ENCODE measurements at regions not wholly inside any gene's neighbourhood (a gene's known extent, or its start where the extent isn't known, plus 50 kb on each side); places are given as distances from the start of the nearest gene placed in this dataset.

DNA sequence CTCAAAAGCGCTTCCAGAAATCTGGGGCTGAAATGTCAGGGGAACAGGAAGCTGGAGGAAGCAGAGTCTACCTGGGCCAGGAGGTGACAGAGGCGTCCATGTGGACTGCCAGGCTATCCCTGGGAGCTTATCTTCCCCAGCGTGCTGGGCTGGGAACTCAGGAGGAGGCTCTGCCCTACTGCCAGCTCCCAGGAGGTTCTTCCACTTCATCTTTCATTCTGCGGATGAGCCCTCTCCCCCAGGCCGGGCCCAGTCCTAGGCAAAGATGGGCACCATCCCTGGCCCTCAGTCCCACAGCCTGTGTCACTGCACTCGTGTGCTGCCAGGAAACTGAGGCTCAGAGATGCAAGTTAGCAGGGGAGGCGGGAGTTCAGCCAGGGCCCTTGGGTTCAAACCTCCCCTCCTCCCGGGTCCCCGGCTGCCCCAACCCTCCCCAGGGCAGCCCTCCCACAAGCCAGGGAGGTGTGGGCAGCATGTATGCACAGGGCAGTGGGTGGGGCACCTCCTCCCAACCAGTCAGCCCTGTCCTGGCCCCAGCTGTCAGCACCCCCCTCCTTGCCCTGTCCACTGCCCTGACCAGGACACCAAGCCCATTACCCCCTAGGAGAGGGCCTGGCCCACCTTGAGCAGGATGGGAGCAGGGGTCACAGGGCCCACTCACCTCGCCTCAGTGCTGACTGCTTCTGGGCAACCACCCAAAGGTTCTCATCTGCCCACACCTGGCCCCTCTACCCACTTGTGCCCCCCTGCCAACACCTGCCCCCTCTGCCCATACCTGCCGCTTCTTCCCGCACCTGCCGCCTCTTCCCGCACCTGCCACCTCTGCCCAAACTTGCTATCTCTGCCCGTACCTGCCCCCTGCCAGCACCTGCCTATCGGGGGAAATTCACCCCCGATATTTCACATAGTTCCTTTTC, 226.0 kb downstream of the NPHP4 start:
- Histone ChIP-seq H3K4me1 (ENCODE audit: control insufficient read depth, low read depth, low read length) (peaks cover 24% of the 10 kb centered on the region), H3K27me3 (ENCODE audit: control insufficient read depth, insufficient read depth, low read length) (no peaks in the 10 kb centered on the region), H3K27ac (ENCODE audit: low read length) (no peak overlapping the region), H3K9me3 (ENCODE audit: control insufficient read depth, low read depth, low read length) (no peaks in the 10 kb centered on the region), H3K36me3 (ENCODE audit: control insufficient read depth, low read depth, low read length) (no peaks in the 10 kb centered on the region), H3K9ac (ENCODE audit: low read length) (no peak overlapping the region), H3K4me3 (ENCODE audit: low read length) (no peak overlapping the region)

- H3K9me3 ChIP-seq (ENCODE audit: control insufficient read depth, low read depth, low read length), result no peaks in the 10 kb centered on the region
- H3K4me3 ChIP-seq (ENCODE audit: low read length), result no peak overlapping the region
- no peaks in the 10 kb centered on the region for H3K27me3 ChIP-seq (ENCODE audit: control insufficient read depth, insufficient read depth, low read length)
- H3K4me1 ChIP-seq (ENCODE audit: control insufficient read depth, low read depth, low read length), result peaks cover 20% of the 10 kb centered on the region
- no peak overlapping the region for H3K9ac ChIP-seq (ENCODE audit: low read length)
- no peak overlapping the region for H3K27ac ChIP-seq (ENCODE audit: low read length)
- no peaks in the 10 kb centered on the region for H3K36me3 ChIP-seq (ENCODE audit: control insufficient read depth, low read depth, low read length)
Observed at GRCh38 chr1:5765483-5765882, 226.7 kb downstream of the NPHP4 start.

- Histone ChIP-seq H3K27ac (ENCODE audit: low read length) (no peak overlapping the region), H3K27me3 (ENCODE audit: control insufficient read depth, insufficient read depth, low read length) (no peaks in the 10 kb centered on the region), H3K4me1 (ENCODE audit: control insufficient read depth, low read depth, low read length) (peaks cover 20% of the 10 kb centered on the region), H3K36me3 (ENCODE audit: control insufficient read depth, low read depth, low read length) (no peaks in the 10 kb centered on the region), H3K4me3 (ENCODE audit: low read length) (no peak overlapping the region), H3K9me3 (ENCODE audit: control insufficient read depth, low read depth, low read length) (no peaks in the 10 kb centered on the region), H3K9ac (ENCODE audit: low read length) (no peak overlapping the region)
Observed at GRCh38 chr1:5764959-5765358, 227.3 kb downstream of the NPHP4 start.

DNA sequence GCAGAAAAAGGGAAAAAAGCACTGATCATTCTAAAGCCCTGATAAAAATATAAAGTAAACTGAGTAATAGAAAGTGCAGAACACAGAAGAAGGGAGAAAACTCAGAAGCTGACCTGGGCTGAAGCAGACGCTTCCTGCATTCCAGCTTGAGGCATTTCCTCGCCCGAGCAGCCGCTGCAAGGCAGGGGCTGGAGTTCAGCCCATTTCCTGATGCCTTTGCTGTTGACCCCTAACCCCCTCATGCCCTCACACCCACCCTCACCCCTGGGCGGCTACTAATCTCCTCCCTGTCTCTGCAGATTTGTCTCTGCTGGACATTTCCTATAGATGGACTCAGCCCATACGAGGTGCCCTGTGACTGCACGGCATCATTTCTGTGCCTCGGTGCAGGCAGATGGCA, 227.8 kb downstream of the NPHP4 start:
- H3K4me1 ChIP-seq (ENCODE audit: control insufficient read depth, low read depth, low read length), result peaks cover 20% of the 10 kb centered on the region
- H3K27me3 ChIP-seq (ENCODE audit: control insufficient read depth, insufficient read depth, low read length), result no peaks in the 10 kb centered on the region
- H3K9ac ChIP-seq (ENCODE audit: low read length), result no peak overlapping the region
- H3K4me3 ChIP-seq (ENCODE audit: low read length), result no peak overlapping the region
- no peak overlapping the region for H3K27ac ChIP-seq (ENCODE audit: low read length)
- H3K9me3 ChIP-seq (ENCODE audit: control insufficient read depth, low read depth, low read length), result no peaks in the 10 kb centered on the region
- H3K36me3 ChIP-seq (ENCODE audit: control insufficient read depth, low read depth, low read length), result no peaks in the 10 kb centered on the region

DNA sequence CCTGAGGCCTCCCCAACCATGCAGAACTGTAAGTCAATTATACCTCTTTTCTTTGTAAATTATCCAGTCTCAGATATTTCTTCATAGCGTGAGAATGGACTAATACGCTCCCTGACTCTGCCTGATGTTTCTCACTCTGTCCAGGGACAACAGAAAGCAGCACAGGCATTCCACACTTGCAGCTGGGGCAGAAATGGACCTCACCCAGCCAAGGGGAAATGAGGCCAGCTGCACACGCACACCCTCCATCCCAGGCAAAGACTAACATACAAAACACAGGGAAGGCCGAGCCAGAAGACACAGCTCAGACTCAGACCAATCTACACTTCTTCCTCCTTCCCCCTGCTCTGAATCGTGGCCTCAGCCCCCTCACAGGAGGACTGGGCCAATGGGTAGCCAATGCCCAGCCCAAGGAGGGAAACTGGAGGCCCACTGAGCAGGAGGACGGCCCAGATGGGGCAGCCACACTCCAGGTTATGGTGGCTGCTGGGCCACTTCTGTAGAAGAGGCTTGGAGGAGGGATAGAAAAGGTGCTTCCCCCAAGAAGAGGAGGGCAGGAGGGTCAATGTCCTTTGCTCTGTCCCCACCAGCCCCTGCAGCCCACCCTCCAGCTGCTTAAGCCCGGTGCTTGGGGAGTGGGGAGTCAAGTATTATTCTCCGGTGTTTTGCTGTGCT, 228.4 kb downstream of the NPHP4 start:
- Histone ChIP-seq H3K27me3 (ENCODE audit: control insufficient read depth, insufficient read depth, low read length) (no peaks in the 10 kb centered on the region), H3K36me3 (ENCODE audit: control insufficient read depth, low read depth, low read length) (no peaks in the 10 kb centered on the region), H3K9ac (ENCODE audit: low read length) (no peak overlapping the region), H3K27ac (ENCODE audit: low read length) (no peak overlapping the region), H3K4me1 (ENCODE audit: control insufficient read depth, low read depth, low read length) (peaks cover 20% of the 10 kb centered on the region), H3K9me3 (ENCODE audit: control insufficient read depth, low read depth, low read length) (no peaks in the 10 kb centered on the region), H3K4me3 (ENCODE audit: low read length) (no peak overlapping the region)

DNA sequence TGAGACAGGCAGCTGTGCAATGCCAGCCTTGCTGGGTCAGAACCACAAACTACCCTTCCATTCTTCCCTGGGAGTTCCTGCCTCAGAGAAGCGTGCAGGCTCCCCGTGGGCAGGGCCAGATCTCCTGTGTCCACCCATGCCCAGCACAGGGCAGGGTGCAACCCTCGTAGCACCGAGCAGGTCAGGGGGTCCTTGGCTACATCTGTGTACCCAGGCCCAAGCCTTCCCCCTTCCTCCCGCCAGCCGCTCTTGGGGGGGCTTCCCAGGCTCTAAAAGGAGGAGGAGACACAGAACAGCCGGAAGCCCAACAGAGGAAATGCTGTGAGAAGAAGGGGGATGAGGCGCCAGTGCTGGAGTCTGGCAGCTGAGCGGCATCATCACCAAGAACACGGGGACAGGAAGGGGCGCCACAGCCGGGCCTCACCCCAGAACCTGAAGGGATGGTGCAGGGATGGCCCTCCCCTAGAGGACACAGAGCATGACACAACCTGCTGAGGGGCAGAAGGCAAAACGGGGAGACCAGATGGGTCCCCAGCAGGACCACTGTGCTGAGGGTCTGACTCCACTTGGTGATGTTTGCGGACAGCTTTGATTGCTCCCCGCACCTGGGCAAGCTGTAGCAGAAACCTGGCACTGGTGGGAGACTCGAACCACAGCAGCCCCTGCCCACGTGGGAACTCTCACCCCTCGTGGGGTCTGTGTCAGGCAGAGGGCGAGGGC, 233.2 kb downstream of the NPHP4 start:
- H3K9ac ChIP-seq (ENCODE audit: low read length), result no peak overlapping the region
- H3K4me1 ChIP-seq (ENCODE audit: control insufficient read depth, low read depth, low read length), result no peaks in the 10 kb centered on the region
- no peak overlapping the region for H3K4me3 ChIP-seq (ENCODE audit: low read length)
- no peaks in the 10 kb centered on the region for H3K9me3 ChIP-seq (ENCODE audit: control insufficient read depth, low read depth, low read length)
- H3K27ac ChIP-seq (ENCODE audit: low read length), result no peak overlapping the region
- no peaks in the 10 kb centered on the region for H3K36me3 ChIP-seq (ENCODE audit: control insufficient read depth, low read depth, low read length)
- H3K27me3 ChIP-seq (ENCODE audit: control insufficient read depth, insufficient read depth, low read length), result no peaks in the 10 kb centered on the region

GRCh38 chr1:5758000-5758858, 234.0 kb downstream of the NPHP4 start:
- Histone ChIP-seq H3K36me3 (ENCODE audit: control insufficient read depth, low read depth, low read length) (no peaks in the 10 kb centered on the region), H3K9ac (ENCODE audit: low read length) (no peak overlapping the region), H3K27ac (ENCODE audit: low read length) (no peak overlapping the region), H3K4me3 (ENCODE audit: low read length) (no peak overlapping the region), H3K9me3 (ENCODE audit: control insufficient read depth, low read depth, low read length) (no peaks in the 10 kb centered on the region), H3K4me1 (ENCODE audit: control insufficient read depth, low read depth, low read length) (no peaks in the 10 kb centered on the region), H3K27me3 (ENCODE audit: control insufficient read depth, insufficient read depth, low read length) (no peaks in the 10 kb centered on the region)

- H3K36me3 ChIP-seq (ENCODE audit: control insufficient read depth, low read depth, low read length), result no peaks in the 10 kb centered on the region
- peaks cover 5% of the 10 kb centered on the region for H3K27me3 ChIP-seq (ENCODE audit: control insufficient read depth, insufficient read depth, low read length)
Observed at GRCh38 chr1:5757187-5757805, 234.9 kb downstream of the NPHP4 start.

GRCh38 chr1:5756434-5757186, 235.6 kb downstream of the NPHP4 start:
- no peak overlapping the region for H3K4me3 ChIP-seq (ENCODE audit: low read length)
- no peak overlapping the region for H3K27ac ChIP-seq (ENCODE audit: low read length)
- no peaks in the 10 kb centered on the region for H3K9me3 ChIP-seq (ENCODE audit: control insufficient read depth, low read depth, low read length)
- peaks cover 12% of the 10 kb centered on the region for H3K4me1 ChIP-seq (ENCODE audit: control insufficient read depth, low read depth, low read length)
- peaks cover 5% of the 10 kb centered on the region for H3K27me3 ChIP-seq (ENCODE audit: control insufficient read depth, insufficient read depth, low read length)
- no peak overlapping the region for H3K9ac ChIP-seq (ENCODE audit: low read length)
- no peaks in the 10 kb centered on the region for H3K36me3 ChIP-seq (ENCODE audit: control insufficient read depth, low read depth, low read length)

More at GRCh38 chr1:5757187-5757805, 234.9 kb downstream of the NPHP4 start:
- no peak overlapping the region for H3K27ac ChIP-seq (ENCODE audit: low read length)
- H3K4me3 ChIP-seq (ENCODE audit: low read length), result no peak overlapping the region
- H3K4me1 ChIP-seq (ENCODE audit: control insufficient read depth, low read depth, low read length), result peaks cover 5% of the 10 kb centered on the region
- H3K9ac ChIP-seq (ENCODE audit: low read length), result no peak overlapping the region
- H3K9me3 ChIP-seq (ENCODE audit: control insufficient read depth, low read depth, low read length), result no peaks in the 10 kb centered on the region

DNA sequence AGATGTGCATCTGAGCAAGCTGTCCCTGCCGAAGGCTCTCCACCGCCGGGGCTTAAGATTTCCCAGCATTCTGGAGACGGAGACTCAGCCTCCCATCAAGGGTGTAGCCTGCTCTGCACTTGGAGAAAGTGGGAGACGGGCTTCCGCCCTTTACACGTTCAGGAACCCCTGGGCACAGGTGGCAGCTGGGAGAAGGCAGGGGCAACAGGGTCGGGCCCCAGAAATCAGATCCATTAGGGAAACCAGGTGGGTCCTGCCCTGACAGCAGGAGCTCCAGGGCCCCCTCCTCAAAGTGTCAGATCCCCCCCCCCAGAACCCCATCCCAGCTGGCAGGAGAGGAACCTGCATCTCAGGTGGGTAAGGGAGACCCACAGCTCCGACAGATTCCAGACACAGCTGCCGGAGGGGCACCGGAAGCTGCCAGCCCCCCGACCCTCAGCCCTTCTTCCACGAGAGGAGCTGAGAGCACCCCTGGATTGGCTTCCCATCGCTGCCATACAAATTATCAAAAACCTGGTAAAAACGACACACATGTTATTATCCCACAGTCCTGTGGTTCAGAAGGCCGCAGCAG, 236.6 kb downstream of the NPHP4 start:
- no peak overlapping the region for H3K9ac ChIP-seq (ENCODE audit: low read length)
- H3K27me3 ChIP-seq (ENCODE audit: control insufficient read depth, insufficient read depth, low read length), result peaks cover 5% of the 10 kb centered on the region
- H3K27ac ChIP-seq (ENCODE audit: low read length), result no peak overlapping the region
- no peaks in the 10 kb centered on the region for H3K36me3 ChIP-seq (ENCODE audit: control insufficient read depth, low read depth, low read length)
- peaks cover 14% of the 10 kb centered on the region for H3K4me1 ChIP-seq (ENCODE audit: control insufficient read depth, low read depth, low read length)
- H3K4me3 ChIP-seq (ENCODE audit: low read length), result no peak overlapping the region
- H3K9me3 ChIP-seq (ENCODE audit: control insufficient read depth, low read depth, low read length), result no peaks in the 10 kb centered on the region
